ENCODE measurements at regions not wholly inside any gene's neighbourhood (a gene's known extent, or its start where the extent isn't known, plus 50 kb on each side); places are given as distances from the start of the nearest gene placed in this dataset.

- TF ChIP-seq CTCF (IDR thresholded peaks at IDR 0.05 in 2 of 3, conservative IDR thresholded peaks at IDR 0.05 in 1 of 3; ENCODE audit: control insufficient read depth in 2 of 3, extremely low read depth in 1 of 3, insufficient read depth in 1 of 3, low read depth in 3 of 3, low read length in 3 of 3), result no peak
- TF ChIP-seq SPI1 (IDR thresholded peaks at IDR 0.05; ENCODE audit: borderline replicate concordance, insufficient read depth, low read depth, low read length), result no peak
- no peak for TF ChIP-seq EGR1 (IDR thresholded peaks at IDR 0.05; ENCODE audit: borderline replicate concordance in 1 of 2, low read depth in 2 of 2, low read length in 2 of 2)
- TF ChIP-seq KAT2A (conservative IDR thresholded peaks at IDR 0.05; ENCODE audit: control insufficient read depth, low read depth, low read length), result no peak
- TF ChIP-seq POLR2AphosphoS2 (IDR thresholded peaks at IDR 0.05; ENCODE audit: low read depth, low read length), result no peak
- no peak for TF ChIP-seq CUX1 (IDR thresholded peaks at IDR 0.05; ENCODE audit: insufficient replicate concordance, low read depth, low read length)
- TF ChIP-seq EZH2 (IDR thresholded peaks at IDR 0.05; ENCODE audit: borderline replicate concordance, control insufficient read depth, low read depth, low read length), result no peak
- TF ChIP-seq USF2 (IDR thresholded peaks at IDR 0.05; ENCODE audit: borderline replicate concordance, low read depth, low read length), result no peak
- TF ChIP-seq FOS (IDR thresholded peaks at IDR 0.05; ENCODE audit: borderline replicate concordance, extremely low read depth, insufficient read length), result no peak
- no peak for TF ChIP-seq ZNF217 (IDR thresholded peaks at IDR 0.05)
- no peak for TF ChIP-seq MAX (IDR thresholded peaks at IDR 0.05; ENCODE audit: low read depth, low read length)
Measured at GRCh38 chr4:104649631-104650030, 154.9 kb upstream of the CXXC4 start.

Measured in GM12878 (cell line).